ENCODE measurements at regions not wholly inside any gene's neighbourhood (a gene's known extent, or its start where the extent isn't known, plus 50 kb on each side); places are given as distances from the start of the nearest gene placed in this dataset.

DNA sequence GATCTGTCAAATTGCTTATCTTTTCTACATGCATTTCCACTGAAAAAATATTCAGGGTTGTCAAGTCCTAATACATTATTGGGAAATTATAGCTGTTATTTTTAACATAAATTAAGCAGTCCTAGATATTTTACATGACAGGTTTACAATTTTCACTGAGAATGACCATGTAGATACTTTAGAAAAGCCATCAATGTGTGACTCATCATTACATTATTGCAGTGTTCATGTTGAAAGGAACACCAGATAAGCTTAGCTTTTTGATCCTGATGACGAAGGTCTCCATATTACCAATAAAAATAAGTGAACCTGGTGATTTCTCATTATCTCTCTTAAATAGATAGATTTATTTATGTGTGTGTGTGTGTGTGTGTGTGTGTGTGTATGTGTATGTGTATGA lies 529.5 kb upstream of the PCDH15 start:
- H3K27ac ChIP-seq (ENCODE audit: low read length): no peak overlapping the region
- no peak overlapping the region for H2AFZ ChIP-seq (ENCODE audit: low read length)
- no peaks in the 10 kb centered on the region for H3K27me3 ChIP-seq (ENCODE audit: low read length)
- no peak for DNase-seq
- no peaks in the 10 kb centered on the region for H3K9me2 ChIP-seq (replicated peaks; ENCODE audit: low read length)
- TF ChIP-seq EZH2phosphoT487 (IDR thresholded peaks at IDR 0.05; ENCODE audit: borderline replicate concordance, low read length): no peak
- TF ChIP-seq EZH2 (IDR thresholded peaks at IDR 0.05; ENCODE audit: low read length, unreplicated experiment): no peak
- TF ChIP-seq, protein P1, sequence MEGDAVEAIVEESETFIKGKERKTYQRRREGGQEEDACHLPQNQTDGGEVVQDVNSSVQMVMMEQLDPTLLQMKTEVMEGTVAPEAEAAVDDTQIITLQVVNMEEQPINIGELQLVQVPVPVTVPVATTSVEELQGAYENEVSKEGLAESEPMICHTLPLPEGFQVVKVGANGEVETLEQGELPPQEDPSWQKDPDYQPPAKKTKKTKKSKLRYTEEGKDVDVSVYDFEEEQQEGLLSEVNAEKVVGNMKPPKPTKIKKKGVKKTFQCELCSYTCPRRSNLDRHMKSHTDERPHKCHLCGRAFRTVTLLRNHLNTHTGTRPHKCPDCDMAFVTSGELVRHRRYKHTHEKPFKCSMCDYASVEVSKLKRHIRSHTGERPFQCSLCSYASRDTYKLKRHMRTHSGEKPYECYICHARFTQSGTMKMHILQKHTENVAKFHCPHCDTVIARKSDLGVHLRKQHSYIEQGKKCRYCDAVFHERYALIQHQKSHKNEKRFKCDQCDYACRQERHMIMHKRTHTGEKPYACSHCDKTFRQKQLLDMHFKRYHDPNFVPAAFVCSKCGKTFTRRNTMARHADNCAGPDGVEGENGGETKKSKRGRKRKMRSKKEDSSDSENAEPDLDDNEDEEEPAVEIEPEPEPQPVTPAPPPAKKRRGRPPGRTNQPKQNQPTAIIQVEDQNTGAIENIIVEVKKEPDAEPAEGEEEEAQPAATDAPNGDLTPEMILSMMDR (conservative IDR thresholded peaks at IDR 0.05; ENCODE audit: low read depth, low read length): no peak
- no peaks in the 10 kb centered on the region for H3K36me3 ChIP-seq (ENCODE audit: low read depth, low read length)
- H3K4me1 ChIP-seq (ENCODE audit: insufficient read depth, low read length): no peaks in the 10 kb centered on the region
- H3K4me3 ChIP-seq (ENCODE audit: low read length): no peak overlapping the region
- H3K9me3 ChIP-seq (ENCODE audit: low read length): no peaks in the 10 kb centered on the region
- no TSS peak for BruUV-seq (replicated peaks)
- intact Hi-C loops (cut with micrococcal nuclease): no loop called here
- H4K20me1 ChIP-seq (ENCODE audit: low read length): no peaks in the 10 kb centered on the region
- ChIA-PET CTCF (no interaction called here), POLR2A (ENCODE audit: unreplicated experiment) (no interaction called here)
- ATAC-seq: no peak
- H3K4me2 ChIP-seq (ENCODE audit: low read length): no peak overlapping the region
- no peaks in the 10 kb centered on the region for H3K79me2 ChIP-seq (ENCODE audit: low read length)
- no peak overlapping the region for H3K9ac ChIP-seq (ENCODE audit: low read length)
- H3F3A ChIP-seq (ENCODE audit: low read length, unreplicated experiment): no peaks in the 10 kb centered on the region

DNA sequence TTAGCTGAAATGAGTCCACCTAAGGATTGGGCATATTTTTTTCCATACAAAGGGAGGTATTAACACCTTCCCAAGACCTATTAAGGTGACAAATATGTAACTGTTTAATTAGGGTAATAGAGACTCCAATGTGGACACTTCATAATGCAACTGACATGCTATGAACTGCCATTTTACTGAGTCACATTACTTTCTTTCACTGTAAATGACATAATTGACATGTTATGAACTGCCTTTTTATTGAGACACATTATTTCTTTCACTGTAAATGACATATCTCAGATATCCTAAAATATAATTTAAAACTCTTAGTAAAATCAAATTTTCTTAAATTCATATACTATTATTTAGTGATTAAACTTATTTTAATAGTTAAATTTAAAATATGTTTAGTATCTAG lies 528.8 kb upstream of the PCDH15 start:
- no peak for DNase-seq
- BruUV-seq (replicated peaks): no TSS peak
- H3K4me2 ChIP-seq (ENCODE audit: low read length): no peak overlapping the region
- no peaks in the 10 kb centered on the region for H3K36me3 ChIP-seq (ENCODE audit: low read depth, low read length)
- H4K20me1 ChIP-seq (ENCODE audit: low read length): no peaks in the 10 kb centered on the region
- H2AFZ ChIP-seq (ENCODE audit: low read length): no peak overlapping the region
- no peaks in the 10 kb centered on the region for H3K4me1 ChIP-seq (ENCODE audit: insufficient read depth, low read length)
- H3K79me2 ChIP-seq (ENCODE audit: low read length): no peaks in the 10 kb centered on the region
- no peak overlapping the region for H3K27ac ChIP-seq (ENCODE audit: low read length)
- H3K9me3 ChIP-seq (ENCODE audit: low read length): no peaks in the 10 kb centered on the region
- H3K27me3 ChIP-seq (ENCODE audit: low read length): no peaks in the 10 kb centered on the region
- no peak overlapping the region for H3K9ac ChIP-seq (ENCODE audit: low read length)
- intact Hi-C loops (cut with micrococcal nuclease): no loop called here
- CTCF ChIA-PET: no interaction called here
- no peaks in the 10 kb centered on the region for H3F3A ChIP-seq (ENCODE audit: low read length, unreplicated experiment)
- POLR2A ChIA-PET (ENCODE audit: unreplicated experiment): no interaction called here
- no peak for TF ChIP-seq EZH2phosphoT487 (IDR thresholded peaks at IDR 0.05; ENCODE audit: borderline replicate concordance, low read length)
- no peak for TF ChIP-seq EZH2 (IDR thresholded peaks at IDR 0.05; ENCODE audit: low read length, unreplicated experiment)
- TF ChIP-seq, protein P1 (conservative IDR thresholded peaks at IDR 0.05; ENCODE audit: low read depth, low read length): no peak
- H3K9me2 ChIP-seq (replicated peaks; ENCODE audit: low read length): no peaks in the 10 kb centered on the region
- no peak overlapping the region for H3K4me3 ChIP-seq (ENCODE audit: low read length)
- ATAC-seq: no peak

- TF ChIP-seq EZH2phosphoT487 (IDR thresholded peaks at IDR 0.05; ENCODE audit: borderline replicate concordance, low read length) (no peak), EZH2 (IDR thresholded peaks at IDR 0.05; ENCODE audit: low read length, unreplicated experiment) (no peak)
- no peak overlapping the region for H2AFZ ChIP-seq (ENCODE audit: low read length)
Observed at GRCh38 chr10:55320187-55320700, 519.2 kb upstream of the PCDH15 start.

More at GRCh38 chr10:55320187-55320700, 519.2 kb upstream of the PCDH15 start:
- DNase-seq (no peak), ATAC-seq (no peak)
- Histone ChIP-seq H4K20me1 (ENCODE audit: low read length) (no peaks in the 10 kb centered on the region), H3K27ac (ENCODE audit: low read length) (no peak overlapping the region), H3K4me1 (ENCODE audit: insufficient read depth, low read length) (no peaks in the 10 kb centered on the region), H3K4me3 (ENCODE audit: low read length) (no peak overlapping the region), H3K27me3 (ENCODE audit: low read length) (no peaks in the 10 kb centered on the region), H3K4me2 (ENCODE audit: low read length) (no peak overlapping the region), H3K36me3 (ENCODE audit: low read depth, low read length) (no peaks in the 10 kb centered on the region), H3F3A (ENCODE audit: low read length, unreplicated experiment) (no peaks in the 10 kb centered on the region), H3K9me3 (ENCODE audit: low read length) (peaks cover 8% of the 10 kb centered on the region; the same call in 1 of the 2 replicates), H3K79me2 (ENCODE audit: low read length) (no peaks in the 10 kb centered on the region), H3K9me2 (replicated peaks; ENCODE audit: low read length) (no peaks in the 10 kb centered on the region), H3K9ac (ENCODE audit: low read length) (no peak overlapping the region)
- BruUV-seq (replicated peaks): no TSS peak
- ChIA-PET CTCF (no interaction called here), POLR2A (ENCODE audit: unreplicated experiment) (no interaction called here)
- intact Hi-C loops (cut with micrococcal nuclease): no loop called here
